Activated CD4-positive, alpha-beta T cell treated with anti-CD3 and anti-CD28 coated beads, Interleukin-2, amount 10 ng/mL, durations not matched to agents 24 days and 14 days (primary cell): ENCODE measurements at regions not wholly inside any gene's neighbourhood (a gene's known extent, or its start where the extent isn't known, plus 50 kb on each side); places are given as distances from the start of the nearest gene placed in this dataset.

Source experiments
- DNase-seq: peaks from one replicate; pipeline ENCODE4 v3.0.0; 2022
- H3K27ac Mint-ChIP-seq: one replicate; pipeline ENCODE4 v1.8.0; 2022; ENCODE audit warnings: mild to moderate bottlenecking, mixed read lengths
- H3K27me3 Mint-ChIP-seq: one replicate; pipeline ENCODE4 v1.8.0; 2022; ENCODE audit warnings: mixed read lengths
- H3K36me3 Mint-ChIP-seq: one replicate; pipeline ENCODE4 v1.8.0; 2022; ENCODE audit warnings: low read depth, mild to moderate bottlenecking, mixed read lengths
- H3K4me1 Mint-ChIP-seq: one replicate; pipeline ENCODE4 v1.8.0; 2021; ENCODE audit warnings: mixed read lengths
- H3K4me3 Mint-ChIP-seq: one replicate; pipeline ENCODE4 v1.8.0; 2022; ENCODE audit warnings: mild to moderate bottlenecking, moderate library complexity, mixed read lengths
- H3K9me3 Mint-ChIP-seq: one replicate; pipeline ENCODE4 v1.8.0; 2021; ENCODE audit warnings: mixed read lengths
- intact Hi-C: fragments of 100-400 bp; cut with micrococcal nuclease; formaldehyde crosslinking; loops from one replicate; pipeline ENCODE4 v1.15.1; 2023

- Mint-ChIP-seq H3K9me3 (no peaks in the 10 kb centered on the region), H3K27me3 (no peaks in the 10 kb centered on the region), H3K36me3 (no peaks in the 10 kb centered on the region), H3K27ac (no peak overlapping the region), H3K4me1 (no peaks in the 10 kb centered on the region), H3K4me3 (no peak overlapping the region)
- intact Hi-C loops, result no loop called here
- no peak for DNase-seq
These were observed 160.9 kb upstream of the SYT13 start for GRCh38 chr11:45446998-45447397.

GRCh38 chr11:45446434-45446833, 160.3 kb upstream of the SYT13 start:
- Mint-ChIP-seq H3K27me3 (no peaks in the 10 kb centered on the region), H3K9me3 (no peaks in the 10 kb centered on the region), H3K4me1 (no peaks in the 10 kb centered on the region), H3K27ac (no peak overlapping the region), H3K36me3 (no peaks in the 10 kb centered on the region), H3K4me3 (no peak overlapping the region)
- intact Hi-C loops, result no loop called here
- DNase-seq, result no peak

GRCh38 chr11:45444796-45445195, 158.7 kb upstream of the SYT13 start:
- H3K36me3 Mint-ChIP-seq, result no peaks in the 10 kb centered on the region
- no peaks in the 10 kb centered on the region for H3K9me3 Mint-ChIP-seq
- DNase-seq, result peak; percentile 54
- no peaks in the 10 kb centered on the region for H3K4me1 Mint-ChIP-seq
- intact Hi-C loops, result no loop called here
- no peak overlapping the region for H3K27ac Mint-ChIP-seq
- no peak overlapping the region for H3K4me3 Mint-ChIP-seq
- no peaks in the 10 kb centered on the region for H3K27me3 Mint-ChIP-seq

- H3K4me3 Mint-ChIP-seq, result no peak overlapping the region
- no peaks in the 10 kb centered on the region for H3K9me3 Mint-ChIP-seq
- no peaks in the 10 kb centered on the region for H3K4me1 Mint-ChIP-seq
These were observed 154.0 kb upstream of the SYT13 start for GRCh38 chr11:45440111-45440510.

GRCh38 chr11:45436966-45437365, 150.8 kb upstream of the SYT13 start:
- no peak overlapping the region for H3K27ac Mint-ChIP-seq
- H3K36me3 Mint-ChIP-seq, result no peaks in the 10 kb centered on the region
- H3K4me1 Mint-ChIP-seq, result no peaks in the 10 kb centered on the region
- no peak for DNase-seq
- no peaks in the 10 kb centered on the region for H3K9me3 Mint-ChIP-seq
- intact Hi-C loops, result no loop called here
- peaks cover 4% of the 10 kb centered on the region for H3K27me3 Mint-ChIP-seq
- no peak overlapping the region for H3K4me3 Mint-ChIP-seq

More at GRCh38 chr11:45440111-45440510, 154.0 kb upstream of the SYT13 start:
- no peaks in the 10 kb centered on the region for H3K36me3 Mint-ChIP-seq
- no peak for DNase-seq
- intact Hi-C loops, result no loop called here
- no peak overlapping the region for H3K27ac Mint-ChIP-seq
- peaks cover 3% of the 10 kb centered on the region for H3K27me3 Mint-ChIP-seq

GRCh38 chr11:45436118-45436517, 150.0 kb upstream of the SYT13 start:
- H3K4me1 Mint-ChIP-seq, result no peaks in the 10 kb centered on the region
- intact Hi-C loops, result no loop called here
- H3K36me3 Mint-ChIP-seq, result no peaks in the 10 kb centered on the region
- H3K9me3 Mint-ChIP-seq, result no peaks in the 10 kb centered on the region
- H3K27me3 Mint-ChIP-seq, result peaks cover 4% of the 10 kb centered on the region
- H3K4me3 Mint-ChIP-seq, result no peak overlapping the region
- no peak overlapping the region for H3K27ac Mint-ChIP-seq
- no peak for DNase-seq

- Mint-ChIP-seq H3K4me1 (no peaks in the 10 kb centered on the region), H3K36me3 (no peaks in the 10 kb centered on the region), H3K27ac (no peak overlapping the region), H3K27me3 (peaks cover 4% of the 10 kb centered on the region), H3K4me3 (no peak overlapping the region), H3K9me3 (no peaks in the 10 kb centered on the region)
- DNase-seq, result no peak
- intact Hi-C loops, result no loop called here
These were observed 149.6 kb upstream of the SYT13 start for GRCh38 chr11:45435706-45436105.

GRCh38 chr11:45432910-45433309, 146.8 kb upstream of the SYT13 start:
- no peaks in the 10 kb centered on the region for H3K4me1 Mint-ChIP-seq
- DNase-seq, result no peak
- no peaks in the 10 kb centered on the region for H3K36me3 Mint-ChIP-seq
- H3K9me3 Mint-ChIP-seq, result no peaks in the 10 kb centered on the region
- H3K27ac Mint-ChIP-seq, result no peak overlapping the region
- H3K27me3 Mint-ChIP-seq, result peaks cover 13% of the 10 kb centered on the region
- H3K4me3 Mint-ChIP-seq, result no peak overlapping the region
- intact Hi-C loops, result no loop called here

GRCh38 chr11:45432100-45432499, 146.0 kb upstream of the SYT13 start:
- Mint-ChIP-seq H3K9me3 (no peaks in the 10 kb centered on the region), H3K27ac (no peak overlapping the region), H3K36me3 (no peaks in the 10 kb centered on the region), H3K27me3 (peaks cover 13% of the 10 kb centered on the region), H3K4me1 (no peaks in the 10 kb centered on the region), H3K4me3 (no peak overlapping the region)
- intact Hi-C loops, result no loop called here
- DNase-seq, result no peak

GRCh38 chr11:45431046-45432018, 145.2 kb upstream of the SYT13 start:
- Mint-ChIP-seq H3K36me3 (no peaks in the 10 kb centered on the region), H3K9me3 (no peaks in the 10 kb centered on the region), H3K27me3 (peaks cover 13% of the 10 kb centered on the region), H3K27ac (no peak overlapping the region), H3K4me1 (no peaks in the 10 kb centered on the region), H3K4me3 (no peak overlapping the region)
- intact Hi-C loops, result no loop called here
- no peak for DNase-seq

- Mint-ChIP-seq H3K27me3 (peaks cover 11% of the 10 kb centered on the region), H3K27ac (no peak overlapping the region), H3K4me3 (no peak overlapping the region), H3K4me1 (no peaks in the 10 kb centered on the region), H3K36me3 (no peaks in the 10 kb centered on the region), H3K9me3 (no peaks in the 10 kb centered on the region)
- DNase-seq, result no peak
- intact Hi-C loops, result no loop called here
These were observed 144.2 kb upstream of the SYT13 start for GRCh38 chr11:45430361-45430760.

- peaks cover 10% of the 10 kb centered on the region for H3K27me3 Mint-ChIP-seq
- H3K4me1 Mint-ChIP-seq, result no peaks in the 10 kb centered on the region
- DNase-seq, result no peak
- no peaks in the 10 kb centered on the region for H3K36me3 Mint-ChIP-seq
- no peak overlapping the region for H3K27ac Mint-ChIP-seq
- H3K9me3 Mint-ChIP-seq, result no peaks in the 10 kb centered on the region
- intact Hi-C loops, result no loop called here
- H3K4me3 Mint-ChIP-seq, result no peak overlapping the region
These were observed 143.6 kb upstream of the SYT13 start for GRCh38 chr11:45429719-45430118.

- Mint-ChIP-seq H3K4me3 (no peak overlapping the region), H3K36me3 (no peaks in the 10 kb centered on the region), H3K4me1 (no peaks in the 10 kb centered on the region), H3K27me3 (peaks cover 10% of the 10 kb centered on the region), H3K9me3 (no peaks in the 10 kb centered on the region), H3K27ac (no peak overlapping the region)
- DNase-seq, result no peak
- intact Hi-C loops, result no loop called here
These were observed 142.5 kb upstream of the SYT13 start for GRCh38 chr11:45428541-45429230.

- H3K4me3 Mint-ChIP-seq, result no peak overlapping the region
- no peak overlapping the region for H3K27ac Mint-ChIP-seq
- H3K4me1 Mint-ChIP-seq, result no peaks in the 10 kb centered on the region
- H3K9me3 Mint-ChIP-seq, result no peaks in the 10 kb centered on the region
- peaks cover 10% of the 10 kb centered on the region for H3K27me3 Mint-ChIP-seq
- H3K36me3 Mint-ChIP-seq, result no peaks in the 10 kb centered on the region
- no peak for DNase-seq
- intact Hi-C loops, result no loop called here
These were observed 142.0 kb upstream of the SYT13 start for GRCh38 chr11:45428116-45428515.
